ENCODE measurements at regions not wholly inside any gene's neighbourhood (a gene's known extent, or its start where the extent isn't known, plus 50 kb on each side); places are given as distances from the start of the nearest gene placed in this dataset.

DNA sequence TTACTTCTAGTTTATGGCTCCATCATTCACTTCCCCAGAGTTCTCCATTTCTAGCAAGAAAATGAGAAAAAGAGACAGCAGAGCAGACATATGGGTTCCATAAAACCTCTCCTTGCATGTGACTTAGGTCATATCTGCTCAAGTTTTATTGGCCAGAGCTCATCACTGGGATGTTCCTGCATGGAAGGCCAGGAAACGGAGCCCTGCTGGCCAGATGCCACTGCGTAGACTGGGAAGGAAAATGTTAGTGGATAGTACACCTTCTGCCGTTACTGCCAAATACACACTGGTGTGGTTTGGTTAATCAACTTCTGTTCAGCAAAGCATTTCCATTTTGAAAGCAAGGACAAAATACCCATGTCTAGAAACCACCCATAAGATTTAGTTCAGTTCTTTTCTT is 220.6 kb upstream of the TSHZ2 start:
- Histone ChIP-seq H3K27ac (ENCODE audit: control insufficient read depth, insufficient read depth) (no peak overlapping the region), H3K36me3 (ENCODE audit: control insufficient read depth in 2 of 2, insufficient read depth in 2 of 2, low read length in 1 of 2) (no peaks in the 10 kb centered on the region), H3K9me3 (replicated peaks; ENCODE audit: control insufficient read depth, insufficient read depth, low read length) (no peaks in the 10 kb centered on the region), H2AFZ (ENCODE audit: control insufficient read depth, low read depth, low read length) (no peak overlapping the region), H3K79me2 (ENCODE audit: control insufficient read depth, insufficient read depth, low read length) (no peaks in the 10 kb centered on the region), H3K4me1 (ENCODE audit: control insufficient read depth, insufficient read depth, low read length) (no peaks in the 10 kb centered on the region), H3K9ac (ENCODE audit: control insufficient read depth, insufficient read depth, low read length) (no peak overlapping the region), H4K20me1 (ENCODE audit: control insufficient read depth, insufficient read depth) (no peaks in the 10 kb centered on the region), H3K4me3 (no peak overlapping the region), H3K27me3 (replicated peaks in 1 of 2; ENCODE audit: control insufficient read depth in 2 of 2, insufficient read depth in 2 of 2, low read length in 1 of 2) (no peaks in the 10 kb centered on the region), H3K4me2 (ENCODE audit: control insufficient read depth, insufficient read depth) (no peak overlapping the region)
- RAD21 ChIA-PET (ENCODE audit: unreplicated experiment) = no interaction called here
- WGBS (ENCODE audit: insufficient coverage, insufficient replicate concordance, low lambda C conversion rate, missing lambda C conversion rate) = 28% methylated on average over 3 of the region's 3 CpGs
- SMC1A ChIA-PET (ENCODE audit: uncharacterized antibody, unreplicated experiment) = no interaction called here
- CTCF ChIA-PET = no interaction called here
- DNase-seq (ENCODE audit: low read depth, low spot score) (no peak), ATAC-seq (no peak), FAIRE-seq (no peak)
- BruUV-seq (replicated peaks) = no TSS peak
- in situ Hi-C loops (cut with MboI) (no loop called here), intact Hi-C loops (cut with micrococcal nuclease; ENCODE audit: unreplicated experiment) (no loop called here)
- POLR2A ChIA-PET = interaction anchor here (0.6 kb wide), 1 partner anchor 1183 kb away, joined by 3 read pairs; no protein-coding TSS in a partner anchor
- no peak for TF ChIP-seq HCFC1 (IDR thresholded peaks at IDR 0.05; ENCODE audit: low read length)

- ChIA-PET SMC1A (ENCODE audit: uncharacterized antibody, unreplicated experiment) (no interaction called here), CTCF (interaction anchor here (0.7 to 3.2 kb wide), 3 partner anchors 466 to 1357 kb away, joined by 3 to 12 read pairs (median 3); no protein-coding TSS in a partner anchor), POLR2A (no interaction called here), RAD21 (ENCODE audit: unreplicated experiment) (no interaction called here)
- Histone ChIP-seq H4K20me1 (ENCODE audit: control insufficient read depth, insufficient read depth) (no peaks in the 10 kb centered on the region), H3K9me3 (replicated peaks; ENCODE audit: control insufficient read depth, insufficient read depth, low read length) (no peaks in the 10 kb centered on the region), H3K27ac (ENCODE audit: control insufficient read depth, insufficient read depth) (no peak overlapping the region), H3K4me3 (no peak overlapping the region), H3K4me2 (ENCODE audit: control insufficient read depth, insufficient read depth) (no peak overlapping the region), H2AFZ (ENCODE audit: control insufficient read depth, low read depth, low read length) (no peak overlapping the region), H3K36me3 (ENCODE audit: control insufficient read depth in 2 of 2, insufficient read depth in 2 of 2, low read length in 1 of 2) (no peaks in the 10 kb centered on the region), H3K9ac (ENCODE audit: control insufficient read depth, insufficient read depth, low read length) (no peak overlapping the region), H3K79me2 (ENCODE audit: control insufficient read depth, insufficient read depth, low read length) (no peaks in the 10 kb centered on the region), H3K4me1 (ENCODE audit: control insufficient read depth, insufficient read depth, low read length) (no peaks in the 10 kb centered on the region), H3K27me3 (replicated peaks in 1 of 2; ENCODE audit: control insufficient read depth in 2 of 2, insufficient read depth in 2 of 2, low read length in 1 of 2) (no peaks in the 10 kb centered on the region)
- in situ Hi-C loops (cut with MboI) (no loop called here), intact Hi-C loops (cut with micrococcal nuclease; ENCODE audit: unreplicated experiment) (no loop called here)
- no TSS peak for BruUV-seq (replicated peaks)
- FAIRE-seq = no peak
- ATAC-seq = no peak
- WGBS (ENCODE audit: insufficient coverage, insufficient replicate concordance, low lambda C conversion rate, missing lambda C conversion rate) = 14% methylated on average over 5 of the region's 5 CpGs
- DNase-seq (ENCODE audit: low read depth, low spot score) = no peak
- TF ChIP-seq, protein P1, sequence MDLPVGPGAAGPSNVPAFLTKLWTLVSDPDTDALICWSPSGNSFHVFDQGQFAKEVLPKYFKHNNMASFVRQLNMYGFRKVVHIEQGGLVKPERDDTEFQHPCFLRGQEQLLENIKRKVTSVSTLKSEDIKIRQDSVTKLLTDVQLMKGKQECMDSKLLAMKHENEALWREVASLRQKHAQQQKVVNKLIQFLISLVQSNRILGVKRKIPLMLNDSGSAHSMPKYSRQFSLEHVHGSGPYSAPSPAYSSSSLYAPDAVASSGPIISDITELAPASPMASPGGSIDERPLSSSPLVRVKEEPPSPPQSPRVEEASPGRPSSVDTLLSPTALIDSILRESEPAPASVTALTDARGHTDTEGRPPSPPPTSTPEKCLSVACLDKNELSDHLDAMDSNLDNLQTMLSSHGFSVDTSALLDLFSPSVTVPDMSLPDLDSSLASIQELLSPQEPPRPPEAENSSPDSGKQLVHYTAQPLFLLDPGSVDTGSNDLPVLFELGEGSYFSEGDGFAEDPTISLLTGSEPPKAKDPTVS (IDR thresholded peaks at IDR 0.05; ENCODE audit: low read depth, low read length) = no peak
- no peak for TF ChIP-seq MTA3 (IDR thresholded peaks at IDR 0.05; ENCODE audit: borderline replicate concordance, low read length)
- TF ChIP-seq RB1 (IDR thresholded peaks at IDR 0.05; ENCODE audit: borderline replicate concordance) = no peak
- no peak for TF ChIP-seq NFXL1 (IDR thresholded peaks at IDR 0.05; ENCODE audit: borderline replicate concordance)
- no peak for TF ChIP-seq CHD1 (IDR thresholded peaks at IDR 0.05; ENCODE audit: low read depth, low read length)
- no peak for TF ChIP-seq BRCA1 (IDR thresholded peaks at IDR 0.05; ENCODE audit: low read depth, low read length)
- TF ChIP-seq, protein P2, sequence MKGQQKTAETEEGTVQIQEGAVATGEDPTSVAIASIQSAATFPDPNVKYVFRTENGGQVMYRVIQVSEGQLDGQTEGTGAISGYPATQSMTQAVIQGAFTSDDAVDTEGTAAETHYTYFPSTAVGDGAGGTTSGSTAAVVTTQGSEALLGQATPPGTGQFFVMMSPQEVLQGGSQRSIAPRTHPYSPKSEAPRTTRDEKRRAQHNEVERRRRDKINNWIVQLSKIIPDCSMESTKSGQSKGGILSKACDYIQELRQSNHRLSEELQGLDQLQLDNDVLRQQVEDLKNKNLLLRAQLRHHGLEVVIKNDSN (IDR thresholded peaks at IDR 0.05; ENCODE audit: borderline replicate concordance, extremely low read length, insufficient read depth, low read depth, low read length) = no peak
- TF ChIP-seq WRNIP1 (IDR thresholded peaks at IDR 0.05; ENCODE audit: borderline replicate concordance, low read depth, low read length) = no peak
- TF ChIP-seq, protein P3, sequence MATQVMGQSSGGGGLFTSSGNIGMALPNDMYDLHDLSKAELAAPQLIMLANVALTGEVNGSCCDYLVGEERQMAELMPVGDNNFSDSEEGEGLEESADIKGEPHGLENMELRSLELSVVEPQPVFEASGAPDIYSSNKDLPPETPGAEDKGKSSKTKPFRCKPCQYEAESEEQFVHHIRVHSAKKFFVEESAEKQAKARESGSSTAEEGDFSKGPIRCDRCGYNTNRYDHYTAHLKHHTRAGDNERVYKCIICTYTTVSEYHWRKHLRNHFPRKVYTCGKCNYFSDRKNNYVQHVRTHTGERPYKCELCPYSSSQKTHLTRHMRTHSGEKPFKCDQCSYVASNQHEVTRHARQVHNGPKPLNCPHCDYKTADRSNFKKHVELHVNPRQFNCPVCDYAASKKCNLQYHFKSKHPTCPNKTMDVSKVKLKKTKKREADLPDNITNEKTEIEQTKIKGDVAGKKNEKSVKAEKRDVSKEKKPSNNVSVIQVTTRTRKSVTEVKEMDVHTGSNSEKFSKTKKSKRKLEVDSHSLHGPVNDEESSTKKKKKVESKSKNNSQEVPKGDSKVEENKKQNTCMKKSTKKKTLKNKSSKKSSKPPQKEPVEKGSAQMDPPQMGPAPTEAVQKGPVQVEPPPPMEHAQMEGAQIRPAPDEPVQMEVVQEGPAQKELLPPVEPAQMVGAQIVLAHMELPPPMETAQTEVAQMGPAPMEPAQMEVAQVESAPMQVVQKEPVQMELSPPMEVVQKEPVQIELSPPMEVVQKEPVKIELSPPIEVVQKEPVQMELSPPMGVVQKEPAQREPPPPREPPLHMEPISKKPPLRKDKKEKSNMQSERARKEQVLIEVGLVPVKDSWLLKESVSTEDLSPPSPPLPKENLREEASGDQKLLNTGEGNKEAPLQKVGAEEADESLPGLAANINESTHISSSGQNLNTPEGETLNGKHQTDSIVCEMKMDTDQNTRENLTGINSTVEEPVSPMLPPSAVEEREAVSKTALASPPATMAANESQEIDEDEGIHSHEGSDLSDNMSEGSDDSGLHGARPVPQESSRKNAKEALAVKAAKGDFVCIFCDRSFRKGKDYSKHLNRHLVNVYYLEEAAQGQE (IDR thresholded peaks at IDR 0.05; ENCODE audit: low read depth, low read length) = no peak
These were observed 222.2 kb upstream of the TSHZ2 start for GRCh38 chr20:52749938-52750337.

All from GM12878 (cell line).